Prostate gland (tissue), 2 donors: ENCODE measurements at regions not wholly inside any gene's neighbourhood (a gene's known extent, or its start where the extent isn't known, plus 50 kb on each side); places are given as distances from the start of the nearest gene placed in this dataset.

Experiments
- POLR2A ChIP-seq: fragments of 450-650 bp; IDR thresholded peaks from one replicate; pipeline ENCODE4 v1.6.1; 2016; ENCODE audit warnings: antibody characterized with exemption, mild to moderate bottlenecking
- POLR2AphosphoS5 ChIP-seq: sonication (generic); formaldehyde crosslinking; IDR thresholded peaks from one replicate; pipeline ENCODE4 v1.6.1; 2017; ENCODE audit warnings: antibody characterized with exemption
- TF ChIP-seq, protein P1 (sequence below), 4 experiments: fragments of 200-600 bp in 2 of 4; fragments of 450-650 bp in 2 of 4; sonication (generic) in 2 of 4; IDR thresholded peaks; 1 replicate in 3 of 4; 2 replicates in 1 of 4; pipeline ENCODE4 v1.5.1; 2016 to 2019; ENCODE audit warnings: antibody characterized with exemption in 4 of 4, mild to moderate bottlenecking in 2 of 4, moderate library complexity in 2 of 4

- TF ChIP-seq, protein P1, sequence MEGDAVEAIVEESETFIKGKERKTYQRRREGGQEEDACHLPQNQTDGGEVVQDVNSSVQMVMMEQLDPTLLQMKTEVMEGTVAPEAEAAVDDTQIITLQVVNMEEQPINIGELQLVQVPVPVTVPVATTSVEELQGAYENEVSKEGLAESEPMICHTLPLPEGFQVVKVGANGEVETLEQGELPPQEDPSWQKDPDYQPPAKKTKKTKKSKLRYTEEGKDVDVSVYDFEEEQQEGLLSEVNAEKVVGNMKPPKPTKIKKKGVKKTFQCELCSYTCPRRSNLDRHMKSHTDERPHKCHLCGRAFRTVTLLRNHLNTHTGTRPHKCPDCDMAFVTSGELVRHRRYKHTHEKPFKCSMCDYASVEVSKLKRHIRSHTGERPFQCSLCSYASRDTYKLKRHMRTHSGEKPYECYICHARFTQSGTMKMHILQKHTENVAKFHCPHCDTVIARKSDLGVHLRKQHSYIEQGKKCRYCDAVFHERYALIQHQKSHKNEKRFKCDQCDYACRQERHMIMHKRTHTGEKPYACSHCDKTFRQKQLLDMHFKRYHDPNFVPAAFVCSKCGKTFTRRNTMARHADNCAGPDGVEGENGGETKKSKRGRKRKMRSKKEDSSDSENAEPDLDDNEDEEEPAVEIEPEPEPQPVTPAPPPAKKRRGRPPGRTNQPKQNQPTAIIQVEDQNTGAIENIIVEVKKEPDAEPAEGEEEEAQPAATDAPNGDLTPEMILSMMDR (IDR thresholded peaks at IDR 0.05), result no peak
- no peak for TF ChIP-seq POLR2A
- TF ChIP-seq POLR2AphosphoS5, result no peak
Measured at GRCh38 chr18:57885931-57886330, 82.8 kb upstream of the ATP8B1 start.
